ENCODE measurements at regions not wholly inside any gene's neighbourhood (a gene's known extent, or its start where the extent isn't known, plus 50 kb on each side); places are given as distances from the start of the nearest gene placed in this dataset.

DNA sequence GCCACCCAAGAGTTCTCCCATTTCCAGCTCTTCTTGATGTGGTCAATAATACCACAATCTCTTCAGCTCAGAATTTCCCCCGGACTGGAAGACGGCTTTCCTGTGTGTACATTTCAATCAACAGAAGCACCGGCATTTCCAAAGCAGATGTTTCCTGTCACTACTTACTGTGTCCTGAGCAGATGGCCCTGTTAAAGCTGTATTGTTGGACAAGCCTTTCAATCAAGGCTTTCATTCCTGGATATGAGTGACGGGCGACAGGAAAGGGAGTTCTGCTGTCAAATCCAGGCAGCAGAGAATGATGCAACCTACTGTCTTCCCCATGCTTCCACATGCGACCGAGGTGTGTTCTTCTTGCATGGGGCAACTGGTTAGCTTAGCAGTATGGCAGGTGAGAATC lies 76.4 kb upstream of the CCDC60 start:
- no peaks in the 10 kb centered on the region for H3K27me3 ChIP-seq (ENCODE audit: insufficient read depth, low read depth, severe bottlenecking)
- H3K27ac ChIP-seq = peak overlapping the region; percentile 47
- no peaks in the 10 kb centered on the region for H3K36me3 ChIP-seq
- peak; percentile 65 for DNase-seq
- H3K9me3 ChIP-seq (ENCODE audit: severe bottlenecking) = no peaks in the 10 kb centered on the region
- H3K4me3 ChIP-seq (ENCODE audit: low read depth, low read length) = no peak overlapping the region
- TF ChIP-seq, protein P1, sequence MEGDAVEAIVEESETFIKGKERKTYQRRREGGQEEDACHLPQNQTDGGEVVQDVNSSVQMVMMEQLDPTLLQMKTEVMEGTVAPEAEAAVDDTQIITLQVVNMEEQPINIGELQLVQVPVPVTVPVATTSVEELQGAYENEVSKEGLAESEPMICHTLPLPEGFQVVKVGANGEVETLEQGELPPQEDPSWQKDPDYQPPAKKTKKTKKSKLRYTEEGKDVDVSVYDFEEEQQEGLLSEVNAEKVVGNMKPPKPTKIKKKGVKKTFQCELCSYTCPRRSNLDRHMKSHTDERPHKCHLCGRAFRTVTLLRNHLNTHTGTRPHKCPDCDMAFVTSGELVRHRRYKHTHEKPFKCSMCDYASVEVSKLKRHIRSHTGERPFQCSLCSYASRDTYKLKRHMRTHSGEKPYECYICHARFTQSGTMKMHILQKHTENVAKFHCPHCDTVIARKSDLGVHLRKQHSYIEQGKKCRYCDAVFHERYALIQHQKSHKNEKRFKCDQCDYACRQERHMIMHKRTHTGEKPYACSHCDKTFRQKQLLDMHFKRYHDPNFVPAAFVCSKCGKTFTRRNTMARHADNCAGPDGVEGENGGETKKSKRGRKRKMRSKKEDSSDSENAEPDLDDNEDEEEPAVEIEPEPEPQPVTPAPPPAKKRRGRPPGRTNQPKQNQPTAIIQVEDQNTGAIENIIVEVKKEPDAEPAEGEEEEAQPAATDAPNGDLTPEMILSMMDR (IDR thresholded peaks at IDR 0.05; ENCODE audit: low read depth, low read length) = no peak

DNA sequence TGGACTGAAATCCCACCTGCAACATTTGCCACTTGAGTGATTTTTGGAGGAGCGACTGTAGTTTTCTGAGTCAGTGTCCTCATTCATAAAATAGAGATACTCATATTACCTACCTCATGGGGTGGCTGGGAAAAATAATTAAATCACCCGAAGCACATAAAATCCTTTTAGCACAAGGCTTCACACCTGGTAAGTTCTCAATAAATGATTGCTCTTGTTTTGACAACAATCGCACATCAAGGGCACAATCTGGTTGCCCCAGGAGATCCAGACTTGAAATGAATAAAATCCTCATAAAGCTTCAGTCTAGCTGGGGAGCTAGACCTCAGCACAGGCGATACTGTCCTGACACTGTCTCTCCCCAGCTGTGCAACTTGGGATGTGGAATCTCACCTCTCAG lies 76.0 kb upstream of the CCDC60 start:
- no peak for DNase-seq
- TF ChIP-seq, protein P1 (IDR thresholded peaks at IDR 0.05; ENCODE audit: low read depth, low read length) = no peak

DNA sequence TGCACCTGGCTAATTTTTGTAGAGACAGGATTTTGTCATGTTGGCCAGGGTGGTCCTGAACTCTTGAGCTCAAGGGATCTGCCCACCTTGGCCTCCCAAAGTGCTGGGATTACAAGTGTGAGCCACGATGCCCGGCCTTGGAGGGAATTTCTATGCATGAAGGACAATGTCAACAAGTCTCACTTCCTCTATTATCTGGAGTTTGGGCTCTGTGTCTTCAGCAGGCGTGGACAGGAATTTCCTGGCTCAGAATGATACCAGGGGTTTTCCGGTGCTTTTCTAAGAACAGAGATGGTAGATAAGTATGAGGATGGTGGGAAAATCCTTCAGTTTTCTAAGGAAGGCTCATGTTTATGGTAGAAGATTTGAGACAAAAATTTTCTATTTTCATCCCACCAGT lies 75.0 kb upstream of the CCDC60 start:
- Histone ChIP-seq H3K36me3 (no peaks in the 10 kb centered on the region), H3K27ac (no peak overlapping the region), H3K27me3 (ENCODE audit: insufficient read depth, low read depth, severe bottlenecking) (no peaks in the 10 kb centered on the region), H3K4me3 (ENCODE audit: low read depth, low read length) (no peak overlapping the region), H3K9me3 (ENCODE audit: severe bottlenecking) (no peaks in the 10 kb centered on the region)
- TF ChIP-seq, protein P1 (IDR thresholded peaks at IDR 0.05; ENCODE audit: low read depth, low read length) = no peak
- DNase-seq = no peak

More for the DNA sequence above, 76.0 kb upstream of the CCDC60 start:
- Histone ChIP-seq H3K36me3 (no peaks in the 10 kb centered on the region), H3K4me3 (ENCODE audit: low read depth, low read length) (no peak overlapping the region), H3K27me3 (ENCODE audit: insufficient read depth, low read depth, severe bottlenecking) (no peaks in the 10 kb centered on the region), H3K27ac (peak overlapping the region; percentile 47), H3K9me3 (ENCODE audit: severe bottlenecking) (no peaks in the 10 kb centered on the region)

DNA sequence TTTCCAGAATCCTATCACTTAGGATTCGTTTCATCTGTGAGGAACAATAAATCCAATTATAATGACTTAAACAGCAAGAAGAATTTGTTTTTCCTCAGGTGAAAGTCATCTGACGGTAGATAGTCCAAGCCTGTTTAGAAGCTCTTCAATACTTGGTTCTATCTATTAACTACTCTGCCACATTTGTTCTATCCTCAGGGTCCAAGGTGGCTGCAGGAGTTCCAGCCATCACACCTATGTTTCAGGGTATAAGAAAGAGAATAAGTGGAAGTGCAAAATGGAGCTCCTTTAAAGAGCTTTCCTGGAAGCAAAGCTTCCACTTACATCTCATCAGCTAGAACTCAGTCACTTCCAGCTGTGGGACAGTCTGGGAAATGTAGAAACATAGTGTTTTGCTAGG lies 72.1 kb upstream of the CCDC60 start:
- TF ChIP-seq, protein P1 (IDR thresholded peaks at IDR 0.05; ENCODE audit: low read depth, low read length) = no peak
- H3K9me3 ChIP-seq (ENCODE audit: severe bottlenecking) = no peaks in the 10 kb centered on the region
- DNase-seq = no peak
- no peaks in the 10 kb centered on the region for H3K27me3 ChIP-seq (ENCODE audit: insufficient read depth, low read depth, severe bottlenecking)
- H3K27ac ChIP-seq = no peak overlapping the region
- H3K36me3 ChIP-seq = no peaks in the 10 kb centered on the region
- H3K4me3 ChIP-seq (ENCODE audit: low read depth, low read length) = no peak overlapping the region

DNA sequence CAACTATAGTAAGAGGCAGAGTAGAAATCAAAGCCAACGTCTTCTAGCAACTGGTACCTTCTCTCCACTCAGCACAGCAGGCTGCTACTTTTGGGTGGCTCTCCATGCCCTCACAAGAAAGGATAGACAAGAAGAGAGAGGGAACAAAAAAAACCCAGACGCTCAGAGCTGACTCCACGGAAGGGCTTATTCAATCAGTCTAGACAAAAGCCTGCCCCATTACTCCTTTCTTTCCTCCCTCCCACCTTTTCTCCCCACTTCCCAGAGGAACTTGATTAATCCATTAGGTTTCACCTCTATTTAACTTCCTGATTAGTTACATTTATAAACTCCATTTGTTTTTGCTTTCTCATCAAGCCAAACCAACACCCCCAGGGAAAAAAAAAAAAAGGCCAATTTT lies 71.1 kb upstream of the CCDC60 start:
- Histone ChIP-seq H3K36me3 (no peaks in the 10 kb centered on the region), H3K4me3 (ENCODE audit: low read depth, low read length) (no peak overlapping the region), H3K9me3 (ENCODE audit: severe bottlenecking) (no peaks in the 10 kb centered on the region), H3K27ac (no peak overlapping the region), H3K27me3 (ENCODE audit: insufficient read depth, low read depth, severe bottlenecking) (no peaks in the 10 kb centered on the region)
- TF ChIP-seq, protein P1 (IDR thresholded peaks at IDR 0.05; ENCODE audit: low read depth, low read length) = no peak
- no peak for DNase-seq

DNA sequence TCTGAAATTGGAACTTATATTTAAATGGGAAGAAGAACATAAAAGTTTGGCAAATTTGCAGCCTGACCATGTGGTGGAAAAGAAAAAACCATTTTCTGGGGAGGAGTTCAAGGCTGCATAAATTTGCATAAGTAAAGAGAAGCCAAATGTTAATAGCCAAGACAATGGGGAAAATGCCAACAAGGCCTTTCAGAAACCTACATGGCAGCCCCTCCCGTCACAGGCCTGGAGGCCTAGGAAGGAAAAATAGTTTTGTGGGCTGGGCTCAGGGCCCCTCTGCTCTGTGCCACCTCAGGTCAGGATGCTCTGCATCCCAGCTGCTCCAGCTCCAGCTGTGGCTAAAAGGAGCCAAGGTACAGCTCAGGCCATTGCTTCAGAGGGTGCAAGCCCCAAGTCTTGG lies 67.6 kb upstream of the CCDC60 start:
- TF ChIP-seq, protein P1 (IDR thresholded peaks at IDR 0.05; ENCODE audit: low read depth, low read length) = no peak
- Histone ChIP-seq H3K27ac (no peak overlapping the region), H3K9me3 (ENCODE audit: severe bottlenecking) (no peaks in the 10 kb centered on the region), H3K27me3 (ENCODE audit: insufficient read depth, low read depth, severe bottlenecking) (no peaks in the 10 kb centered on the region), H3K36me3 (no peaks in the 10 kb centered on the region), H3K4me3 (ENCODE audit: low read depth, low read length) (no peak overlapping the region)
- DNase-seq = no peak

All from WERI-Rb-1 (cell line).